K562 (cell line): ENCODE measurements at regions not wholly inside any gene's neighbourhood (a gene's known extent, or its start where the extent isn't known, plus 50 kb on each side); places are given as distances from the start of the nearest gene placed in this dataset.

Experiments used
- CAMTA2 ChIP-seq: fragments of 250-450 bp; sonication (Bioruptor Pico); conservative IDR thresholded peaks from 2 replicates; pipeline ENCODE4 v1.5.1; 2022
- CREB1 ChIP-seq, 2 experiments: sonication (generic) in 1 of 2; formaldehyde crosslinking in 1 of 2; IDR thresholded peaks; 2 replicates each; pipeline versions ENCODE4 v1.6.1 to v1.8.0; 2012 to 2022; ENCODE audit warnings: inconsistent platforms in 1 of 2, mild to moderate bottlenecking in 1 of 2, missing genetic modification reagents in 1 of 2, moderate library complexity in 1 of 2
- CTCF ChIP-seq, 3 experiments: IDR thresholded peaks in 2 of 3; conservative IDR thresholded peaks in 1 of 3; 2 replicates each; pipeline ENCODE4 v1.5.1; 2011 to 2012; ENCODE audit warnings: low read length in 3 of 3, mild to moderate bottlenecking in 3 of 3, control low read depth in 2 of 3, improper control_type of control experiment in 1 of 3, inconsistent platforms in 1 of 3, low read depth in 1 of 3, mixed read lengths in 1 of 3, moderate library complexity in 1 of 3; ENCODE audit not compliant: insufficient read depth in 2 of 3
- ELF1 ChIP-seq: fragments of 200-800 bp; sonication (Bioruptor generic); IDR thresholded peaks from 2 replicates; pipeline ENCODE4 v1.6.1; 2016; ENCODE audit warnings: missing genetic modification characterization, missing compliant biosample characterization
- FOXM1 ChIP-seq, 2 experiments: fragments of 450-650 bp in 1 of 2; sonication (generic) in 1 of 2; formaldehyde crosslinking in 1 of 2; IDR thresholded peaks; 2 replicates each; pipeline versions ENCODE4 v1.6.1 to v1.9.0; 2017 to 2022; ENCODE audit warnings: low read depth in 2 of 2, mild to moderate bottlenecking in 2 of 2, missing genetic modification reagents in 1 of 2, moderate library complexity in 1 of 2
- MXD1 ChIP-seq: fragments of 250-450 bp; sonication (Bioruptor Pico); IDR thresholded peaks from 2 replicates; pipeline ENCODE4 v1.8.0; 2021; ENCODE audit warnings: borderline replicate concordance, mild to moderate bottlenecking, moderate library complexity; ENCODE audit not compliant: poor library complexity, severe bottlenecking
- MXI1 ChIP-seq: IDR thresholded peaks from 2 replicates; pipeline ENCODE4 v1.6.1; 2011; ENCODE audit warnings: low read depth, mild to moderate bottlenecking, improper control_type of control experiment, low read length
- RCOR1 ChIP-seq, 2 experiments: IDR thresholded peaks; 2 replicates each; pipeline ENCODE4 v1.6.1; 2012; ENCODE audit warnings: low read depth in 2 of 2, low read length in 2 of 2, borderline replicate concordance in 1 of 2, improper control_type of control experiment in 1 of 2
- STAT5B ChIP-seq: fragments of 250-450 bp; sonication (Bioruptor Pico); IDR thresholded peaks from 2 replicates; pipeline ENCODE4 v1.8.0; 2021; ENCODE audit warnings: mild to moderate bottlenecking, inconsistent platforms
- THRB ChIP-seq: fragments of 450-650 bp; formaldehyde crosslinking; conservative IDR thresholded peaks from 2 replicates; pipeline ENCODE4 v1.4.0; 2022; ENCODE audit warnings: mild to moderate bottlenecking, missing genetic modification characterization
- ZBTB33 ChIP-seq: sonication (generic); formaldehyde crosslinking; IDR thresholded peaks from 2 replicates; pipeline ENCODE4 v1.8.1; 2023; ENCODE audit warnings: mild to moderate bottlenecking, missing genetic modification reagents
- ZBTB34 ChIP-seq: fragments of 250-450 bp; sonication (Bioruptor Pico); IDR thresholded peaks from 2 replicates; pipeline ENCODE4 v1.8.0; 2021; ENCODE audit warnings: mild to moderate bottlenecking, moderate library complexity
- ZBTB8A ChIP-seq: fragments of 450-650 bp; IDR thresholded peaks from 2 replicates; pipeline ENCODE4 v1.6.1; 2018; ENCODE audit warnings: mild to moderate bottlenecking, moderate library complexity; ENCODE audit not compliant: partially characterized antibody
- ZNF780A ChIP-seq: fragments of 250-450 bp; sonication (Bioruptor Pico); IDR thresholded peaks from 2 replicates; pipeline ENCODE4 v1.5.0; 2021; ENCODE audit warnings: mild to moderate bottlenecking

GRCh38 chr14:27725482-27725881 is 1041.1 kb upstream of the FOXG1 start:
- no peak for TF ChIP-seq CTCF (IDR thresholded peaks at IDR 0.05 in 2 of 3, conservative IDR thresholded peaks at IDR 0.05 in 1 of 3; ENCODE audit: insufficient read depth in 2 of 3, low read depth in 1 of 3, low read length in 3 of 3)
- no peak for TF ChIP-seq ZBTB33 (CRISPR knock-in tag)
- TF ChIP-seq THRB (CRISPR knock-in tag): no peak
- no peak for TF ChIP-seq ZNF780A
- TF ChIP-seq ELF1 (tag): no peak
- no peak for TF ChIP-seq MXI1
- TF ChIP-seq CREB1 (IDR thresholded peaks at IDR 0.05): no peak
- no peak for TF ChIP-seq CREB1 (CRISPR knock-in tag; IDR thresholded peaks at IDR 0.05)
- TF ChIP-seq STAT5B (CRISPR knock-in tag): no peak
- TF ChIP-seq FOXM1 (IDR thresholded peaks at IDR 0.05; ENCODE audit: low read depth): no peak
- TF ChIP-seq FOXM1 (CRISPR knock-in tag; IDR thresholded peaks at IDR 0.05; ENCODE audit: low read depth): no peak
- TF ChIP-seq MXD1: no peak
- TF ChIP-seq ZBTB8A: no peak
- no peak for TF ChIP-seq RCOR1 (IDR thresholded peaks at IDR 0.05; ENCODE audit: borderline replicate concordance in 1 of 2, low read depth in 2 of 2, low read length in 2 of 2)
- no peak for TF ChIP-seq CAMTA2 (CRISPR knock-in tag)
- TF ChIP-seq ZBTB34 (CRISPR knock-in tag): no peak
